Activated CD8-positive, alpha-beta T cell treated with anti-CD3 and anti-CD28 coated beads, Interleukin-2, amount 10 ng/mL, durations not matched to agents 7 days and 5 days (primary cell): ENCODE measurements at regions not wholly inside any gene's neighbourhood (a gene's known extent, or its start where the extent isn't known, plus 50 kb on each side); places are given as distances from the start of the nearest gene placed in this dataset.
"Not testable (repeated sequence)": the region's sequence is repeated elsewhere in the genome, so short reads cannot be mapped to it uniquely, and the experiment has no call there.

Experiments used
- ATAC-seq: fragments of 150-1000 bp; cut with Tn5 transposase; one replicate; pipeline ENCODE4 v1.10.0; 2021; ENCODE audit warnings: moderate library complexity
- CTCF ChIA-PET: fragments of 350-600 bp; sonication (Branson Sonifier 250); formaldehyde crosslinking; loops from one replicate; lab custom pipeline; 2021; ENCODE audit warnings: antibody characterized with exemption; lab: Charles Lee
- POLR2A ChIA-PET: fragments of 350-600 bp; sonication (Branson Sonifier 250); formaldehyde crosslinking; loops from one replicate; lab custom pipeline; 2021; ENCODE audit warnings: antibody characterized with exemption; lab: Charles Lee
- DNase-seq: peaks from one replicate; pipeline ENCODE4 v3.0.0-alpha.2; 2020
- H3K27ac Mint-ChIP-seq: one replicate; pipeline ENCODE4 v1.8.0; 2021; ENCODE audit warnings: mild to moderate bottlenecking, mixed read lengths
- H3K27me3 Mint-ChIP-seq: one replicate; pipeline ENCODE4 v1.8.0; 2021; ENCODE audit warnings: low read depth, mixed read lengths
- H3K36me3 Mint-ChIP-seq: one replicate; pipeline ENCODE4 v1.8.0; 2021; ENCODE audit warnings: low read depth, mixed read lengths
- H3K4me1 Mint-ChIP-seq: one replicate; pipeline ENCODE4 v1.8.0; 2021; ENCODE audit warnings: low read depth, mixed read lengths
- H3K4me3 Mint-ChIP-seq: one replicate; pipeline ENCODE4 v1.8.0; 2021; ENCODE audit warnings: mild to moderate bottlenecking, mixed read lengths
- H3K9me3 Mint-ChIP-seq: one replicate; pipeline ENCODE4 v1.8.0; 2022; ENCODE audit warnings: mixed read lengths; ENCODE audit not compliant: insufficient read depth

GRCh38 chrY:20382085-20382484, 193.5 kb upstream of the EIF1AY start:
- POLR2A ChIA-PET, H3K9me3 Mint-ChIP-seq, H3K27ac Mint-ChIP-seq, CTCF ChIA-PET, H3K4me1 Mint-ChIP-seq, ATAC-seq, DNase-seq, H3K36me3 Mint-ChIP-seq, H3K4me3 Mint-ChIP-seq, H3K27me3 Mint-ChIP-seq: not testable (repeated sequence)

GRCh38 chrY:20408201-20408600, 167.4 kb upstream of the EIF1AY start:
- POLR2A ChIA-PET: no interaction called here

GRCh38 chrY:20422752-20423151, 152.8 kb upstream of the EIF1AY start:
- ATAC-seq: no peak
- H3K9me3 Mint-ChIP-seq: no peaks in the 10 kb centered on the region
- no peaks in the 10 kb centered on the region for H3K27me3 Mint-ChIP-seq
- H3K36me3 Mint-ChIP-seq: no peaks in the 10 kb centered on the region
- no peak for DNase-seq
- no peak overlapping the region for H3K4me3 Mint-ChIP-seq
- ChIA-PET POLR2A (no interaction called here), CTCF (no interaction called here)
- no peaks in the 10 kb centered on the region for H3K4me1 Mint-ChIP-seq
- H3K27ac Mint-ChIP-seq: no peak overlapping the region

More at GRCh38 chrY:20408201-20408600, 167.4 kb upstream of the EIF1AY start:
- no peak overlapping the region for H3K4me3 Mint-ChIP-seq
- H3K4me1 Mint-ChIP-seq: no peaks in the 10 kb centered on the region
- no peak overlapping the region for H3K27ac Mint-ChIP-seq
- H3K9me3 Mint-ChIP-seq: no peaks in the 10 kb centered on the region
- ATAC-seq (no peak), DNase-seq (no peak)
- no peaks in the 10 kb centered on the region for H3K36me3 Mint-ChIP-seq
- CTCF ChIA-PET: no interaction called here
- H3K27me3 Mint-ChIP-seq: no peaks in the 10 kb centered on the region

- DNase-seq (peak; percentile 19), ATAC-seq (no peak)
- H3K4me3 Mint-ChIP-seq: no peak overlapping the region
- no peak overlapping the region for H3K27ac Mint-ChIP-seq
- H3K9me3 Mint-ChIP-seq: no peaks in the 10 kb centered on the region
- H3K36me3 Mint-ChIP-seq: no peaks in the 10 kb centered on the region
- H3K4me1 Mint-ChIP-seq: no peaks in the 10 kb centered on the region
- H3K27me3 Mint-ChIP-seq: no peaks in the 10 kb centered on the region
- ChIA-PET POLR2A (no interaction called here), CTCF (no interaction called here)
These were observed 141.9 kb upstream of the EIF1AY start for GRCh38 chrY:20433670-20434069.

- H3K4me3 Mint-ChIP-seq: no peak overlapping the region
- H3K4me1 Mint-ChIP-seq: no peaks in the 10 kb centered on the region
- H3K27me3 Mint-ChIP-seq: no peaks in the 10 kb centered on the region
- no peaks in the 10 kb centered on the region for H3K9me3 Mint-ChIP-seq
- no peaks in the 10 kb centered on the region for H3K36me3 Mint-ChIP-seq
- DNase-seq: no peak
- no peak for ATAC-seq
- POLR2A ChIA-PET: no interaction called here
- no peak overlapping the region for H3K27ac Mint-ChIP-seq
- CTCF ChIA-PET: no interaction called here
These were observed 131.4 kb upstream of the EIF1AY start for GRCh38 chrY:20444170-20444569.

- DNase-seq: no peak
- POLR2A ChIA-PET: no interaction called here
- no peak overlapping the region for H3K27ac Mint-ChIP-seq
- H3K4me1 Mint-ChIP-seq: no peaks in the 10 kb centered on the region
- no peaks in the 10 kb centered on the region for H3K36me3 Mint-ChIP-seq
- H3K27me3 Mint-ChIP-seq: no peaks in the 10 kb centered on the region
- no peaks in the 10 kb centered on the region for H3K9me3 Mint-ChIP-seq
- ATAC-seq: no peak
- no peak overlapping the region for H3K4me3 Mint-ChIP-seq
- CTCF ChIA-PET: no interaction called here
These were observed 128.0 kb upstream of the EIF1AY start for GRCh38 chrY:20447601-20448000.

- no peak overlapping the region for H3K27ac Mint-ChIP-seq
- no peaks in the 10 kb centered on the region for H3K9me3 Mint-ChIP-seq
- ATAC-seq (no peak), DNase-seq (no peak)
- POLR2A ChIA-PET: no interaction called here
- H3K4me1 Mint-ChIP-seq: no peaks in the 10 kb centered on the region
- no peak overlapping the region for H3K4me3 Mint-ChIP-seq
- H3K27me3 Mint-ChIP-seq: no peaks in the 10 kb centered on the region
- H3K36me3 Mint-ChIP-seq: no peaks in the 10 kb centered on the region
- CTCF ChIA-PET: no interaction called here
These were observed 126.3 kb upstream of the EIF1AY start for GRCh38 chrY:20449277-20449676.

GRCh38 chrY:20470140-20470539, 105.4 kb upstream of the EIF1AY start:
- DNase-seq: no peak

GRCh38 chrY:20515982-20516381, 59.6 kb upstream of the EIF1AY start:
- DNase-seq (no peak), ATAC-seq (no peak)
- Mint-ChIP-seq H3K36me3 (no peaks in the 10 kb centered on the region), H3K4me1 (no peaks in the 10 kb centered on the region), H3K9me3 (no peaks in the 10 kb centered on the region), H3K27ac (no peak overlapping the region), H3K27me3 (no peaks in the 10 kb centered on the region), H3K4me3 (no peak overlapping the region)
- ChIA-PET CTCF (no interaction called here), POLR2A (no interaction called here)

More at GRCh38 chrY:20470140-20470539, 105.4 kb upstream of the EIF1AY start:
- no peaks in the 10 kb centered on the region for H3K4me1 Mint-ChIP-seq
- no peaks in the 10 kb centered on the region for H3K27me3 Mint-ChIP-seq
- H3K9me3 Mint-ChIP-seq: no peaks in the 10 kb centered on the region
- no peak overlapping the region for H3K4me3 Mint-ChIP-seq
- POLR2A ChIA-PET: no interaction called here
- H3K36me3 Mint-ChIP-seq: no peaks in the 10 kb centered on the region
- CTCF ChIA-PET: no interaction called here
- ATAC-seq: no peak
- H3K27ac Mint-ChIP-seq: no peak overlapping the region
